Hepatocyte (in vitro differentiated cells): ENCODE measurements at regions not wholly inside any gene's neighbourhood (a gene's known extent, or its start where the extent isn't known, plus 50 kb on each side); places are given as distances from the start of the nearest gene placed in this dataset.

Experiments used
- DNase-seq: peaks from one replicate; pipeline ENCODE4 v3.0.0-alpha.2; 2016; ENCODE audit warnings: low spot score
- H2AFZ ChIP-seq: fragments of 200-600 bp; sonication (generic); 2 replicates; pipeline ENCODE4 v1.6.0; 2016; ENCODE audit warnings: antibody characterized with exemption, mild to moderate bottlenecking
- H3K27ac ChIP-seq: fragments of 200-600 bp; sonication (generic); 2 replicates; pipeline ENCODE4 v1.5.1; 2016; ENCODE audit warnings: mild to moderate bottlenecking
- H3K27me3 ChIP-seq: fragments of 200-600 bp; sonication (generic); 2 replicates; pipeline ENCODE4 v1.6.1; 2016
- H3K36me3 ChIP-seq: fragments of 200-600 bp; sonication (generic); replicated peaks from 2 replicates; pipeline ENCODE4 v1.5.1; 2016; ENCODE audit warnings: low read depth; ENCODE audit not compliant: insufficient read depth
- H3K4me1 ChIP-seq: fragments of 200-600 bp; sonication (generic); 2 replicates; pipeline ENCODE4 v1.5.1; 2016; ENCODE audit warnings: mild to moderate bottlenecking, moderate library complexity; ENCODE audit not compliant: insufficient read depth
- H3K4me2 ChIP-seq: fragments of 200-600 bp; sonication (generic); 2 replicates; pipeline ENCODE4 v1.6.0; 2016
- H3K4me3 ChIP-seq: fragments of 200-600 bp; sonication (generic); 2 replicates; pipeline ENCODE4 v1.5.1; 2016; ENCODE audit warnings: mild to moderate bottlenecking
- H3K79me2 ChIP-seq: fragments of 200-600 bp; sonication (generic); 2 replicates; pipeline ENCODE4 v1.6.0; 2017; ENCODE audit warnings: mild to moderate bottlenecking
- H3K9me2 ChIP-seq: fragments of 200-600 bp; sonication (generic); replicated peaks from 2 replicates; pipeline ENCODE4 v1.6.0; 2017; ENCODE audit warnings: mild to moderate bottlenecking; ENCODE audit not compliant: insufficient read depth
- H3K9me3 ChIP-seq: fragments of 200-600 bp; sonication (generic); 2 replicates; pipeline ENCODE4 v1.5.1; 2016; ENCODE audit warnings: low read depth, mild to moderate bottlenecking
- H4K20me1 ChIP-seq: fragments of 200-600 bp; sonication (generic); 2 replicates; pipeline ENCODE4 v1.6.0; 2016; ENCODE audit warnings: mild to moderate bottlenecking; ENCODE audit not compliant: insufficient read depth, poor library complexity, severe bottlenecking
- CTCF ChIP-seq: fragments of 200-600 bp; sonication (generic); IDR thresholded peaks from 2 replicates; pipeline ENCODE4 v1.5.1; 2016; ENCODE audit warnings: antibody characterized with exemption, mild to moderate bottlenecking; ENCODE audit not compliant: poor library complexity
- EZH2 ChIP-seq: fragments of 200-600 bp; sonication (generic); IDR thresholded peaks from 2 replicates; pipeline ENCODE4 v1.6.1; 2016; ENCODE audit warnings: antibody characterized with exemption, mild to moderate bottlenecking, borderline replicate concordance
- EZH2phosphoT487 ChIP-seq: fragments of 200-600 bp; sonication (generic); IDR thresholded peaks from one replicate; pipeline ENCODE4 v1.6.1; 2018; ENCODE audit warnings: antibody characterized with exemption, mild to moderate bottlenecking, low read depth, moderate library complexity; ENCODE audit not compliant: unreplicated experiment, severe bottlenecking
- WGBS: methylation state at CpG from one replicate; pipeline ENCODE4 v1.1.6; 2016; ENCODE audit warnings: low lambda C conversion rate; ENCODE audit errors: missing lambda C conversion rate; 5-methylcytosine and 5-hydroxymethylcytosine counted together

- Histone ChIP-seq H3K4me2 (no peak overlapping the region), H3K36me3 (no peaks in the 10 kb centered on the region), H2AFZ (no peak overlapping the region), H3K27me3 (no peaks in the 10 kb centered on the region), H3K27ac (no peak overlapping the region), H3K9me3 (no peaks in the 10 kb centered on the region), H3K9me2 (no peaks in the 10 kb centered on the region), H3K79me2 (no peaks in the 10 kb centered on the region), H3K4me1 (no peaks in the 10 kb centered on the region), H3K4me3 (no peak overlapping the region), H4K20me1 (no peaks in the 10 kb centered on the region)
- TF ChIP-seq EZH2, result no peak
- no peak for TF ChIP-seq CTCF
- TF ChIP-seq EZH2phosphoT487, result no peak
- 100% methylated on average over 2 of the region's 2 CpGs for WGBS
- DNase-seq, result no peak
These were observed 188.7 kb upstream of the MBNL1 start for GRCh38 chr3:152079980-152080379.

GRCh38 chr3:152083135-152083534 lies 185.6 kb upstream of the MBNL1 start:
- H3K27me3 ChIP-seq, result no peaks in the 10 kb centered on the region
- no peaks in the 10 kb centered on the region for H3K9me2 ChIP-seq
- H3K4me2 ChIP-seq, result no peak overlapping the region
- no peak overlapping the region for H2AFZ ChIP-seq
- H3K4me1 ChIP-seq, result no peaks in the 10 kb centered on the region
- H3K27ac ChIP-seq, result no peak overlapping the region
- H3K4me3 ChIP-seq, result no peak overlapping the region
- H3K9me3 ChIP-seq, result no peaks in the 10 kb centered on the region
- H3K36me3 ChIP-seq, result no peaks in the 10 kb centered on the region
- no peak for DNase-seq
- TF ChIP-seq EZH2phosphoT487 (no peak), EZH2 (no peak), CTCF (no peak)
- H3K79me2 ChIP-seq, result no peaks in the 10 kb centered on the region
- WGBS, result 77% methylated on average over 2 of the region's 2 CpGs
- no peaks in the 10 kb centered on the region for H4K20me1 ChIP-seq

- H3K9me3 ChIP-seq, result no peaks in the 10 kb centered on the region
- H3K4me1 ChIP-seq, result no peaks in the 10 kb centered on the region
These were observed 184.1 kb upstream of the MBNL1 start for GRCh38 chr3:152084441-152085158.

More at GRCh38 chr3:152084441-152085158, 184.1 kb upstream of the MBNL1 start:
- WGBS, result 67% methylated on average over 2 of the region's 2 CpGs
- no peaks in the 10 kb centered on the region for H3K36me3 ChIP-seq
- H3K4me3 ChIP-seq, result no peak overlapping the region
- H3K27ac ChIP-seq, result no peak overlapping the region
- H3K4me2 ChIP-seq, result no peak overlapping the region
- TF ChIP-seq EZH2phosphoT487 (no peak), CTCF (no peak), EZH2 (no peak)
- no peak for DNase-seq
- H2AFZ ChIP-seq, result no peak overlapping the region
- no peaks in the 10 kb centered on the region for H3K79me2 ChIP-seq
- H3K9me2 ChIP-seq, result no peaks in the 10 kb centered on the region
- H3K27me3 ChIP-seq, result no peaks in the 10 kb centered on the region
- no peaks in the 10 kb centered on the region for H4K20me1 ChIP-seq
